ENCODE measurements at regions not wholly inside any gene's neighbourhood (a gene's known extent, or its start where the extent isn't known, plus 50 kb on each side); places are given as distances from the start of the nearest gene placed in this dataset.
A peak's percentile ranks its signal among the peaks of the same experiment; 100 is the strongest.

- Mint-ChIP-seq H3K4me3 (ENCODE audit: unreplicated experiment) (no peak overlapping the region), H3K36me3 (ENCODE audit: insufficient read depth, unreplicated experiment) (no peaks in the 10 kb centered on the region), H3K9me3 (ENCODE audit: unreplicated experiment) (no peaks in the 10 kb centered on the region), H3K27me3 (ENCODE audit: insufficient read depth, unreplicated experiment) (no peaks in the 10 kb centered on the region), H3K27ac (ENCODE audit: low read depth, unreplicated experiment) (no peak overlapping the region), H3K4me1 (ENCODE audit: insufficient read depth, unreplicated experiment) (peaks cover 6% of the 10 kb centered on the region)
- CTCF ChIA-PET, result no interaction called here
- DNase-seq (ENCODE audit: unreplicated experiment), result no peak
- BruUV-seq (replicated peaks), result no TSS peak
- TF ChIP-seq, protein P1, sequence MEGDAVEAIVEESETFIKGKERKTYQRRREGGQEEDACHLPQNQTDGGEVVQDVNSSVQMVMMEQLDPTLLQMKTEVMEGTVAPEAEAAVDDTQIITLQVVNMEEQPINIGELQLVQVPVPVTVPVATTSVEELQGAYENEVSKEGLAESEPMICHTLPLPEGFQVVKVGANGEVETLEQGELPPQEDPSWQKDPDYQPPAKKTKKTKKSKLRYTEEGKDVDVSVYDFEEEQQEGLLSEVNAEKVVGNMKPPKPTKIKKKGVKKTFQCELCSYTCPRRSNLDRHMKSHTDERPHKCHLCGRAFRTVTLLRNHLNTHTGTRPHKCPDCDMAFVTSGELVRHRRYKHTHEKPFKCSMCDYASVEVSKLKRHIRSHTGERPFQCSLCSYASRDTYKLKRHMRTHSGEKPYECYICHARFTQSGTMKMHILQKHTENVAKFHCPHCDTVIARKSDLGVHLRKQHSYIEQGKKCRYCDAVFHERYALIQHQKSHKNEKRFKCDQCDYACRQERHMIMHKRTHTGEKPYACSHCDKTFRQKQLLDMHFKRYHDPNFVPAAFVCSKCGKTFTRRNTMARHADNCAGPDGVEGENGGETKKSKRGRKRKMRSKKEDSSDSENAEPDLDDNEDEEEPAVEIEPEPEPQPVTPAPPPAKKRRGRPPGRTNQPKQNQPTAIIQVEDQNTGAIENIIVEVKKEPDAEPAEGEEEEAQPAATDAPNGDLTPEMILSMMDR (IDR thresholded peaks at IDR 0.05; ENCODE audit: unreplicated experiment), result no peak
- intact Hi-C loops (cut with micrococcal nuclease), result no loop called here
- POLR2A ChIA-PET, result interaction anchor here (0.6 to 1.4 kb wide), 2 partner anchors 15 to 214 kb away, joined by 3 to 4 read pairs; no protein-coding TSS in a partner anchor
Measured at GRCh38 chr13:73293913-73294523, 235.2 kb downstream of the KLF5 start.

DNA sequence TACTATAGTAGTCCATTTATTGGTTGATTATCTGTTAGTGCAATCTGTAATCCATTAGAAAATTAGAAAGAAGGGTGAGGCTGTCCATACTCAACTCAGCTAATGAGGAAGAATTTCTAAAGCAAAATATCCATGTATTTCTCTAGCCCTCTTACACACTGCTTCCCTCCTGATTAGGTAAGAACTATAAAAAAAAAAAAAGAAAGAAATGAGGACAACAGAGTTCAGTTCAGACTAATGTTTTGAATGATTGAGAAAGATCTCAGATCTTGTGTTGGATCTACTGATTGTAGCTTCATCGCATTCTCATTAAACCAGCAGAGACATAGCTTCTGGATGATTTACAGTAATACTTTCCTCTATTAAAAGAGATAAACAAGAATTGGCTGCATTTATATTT is 233.3 kb downstream of the KLF5 start:
- CTCF ChIA-PET, result interaction anchor here (0.7 to 1.4 kb wide), 4 partner anchors 18 to 211 kb away, joined by 3 to 4 read pairs (median 3); no protein-coding TSS in a partner anchor
- POLR2A ChIA-PET, result interaction anchor here (0.6 to 3.2 kb wide), 4 partner anchors 11 to 73 kb away, joined by 3 to 15 read pairs (median 6); no protein-coding TSS in a partner anchor
- no TSS peak for BruUV-seq (replicated peaks)
- Mint-ChIP-seq H3K36me3 (ENCODE audit: insufficient read depth, unreplicated experiment) (no peaks in the 10 kb centered on the region), H3K4me1 (ENCODE audit: insufficient read depth, unreplicated experiment) (peaks cover 9% of the 10 kb centered on the region), H3K4me3 (ENCODE audit: unreplicated experiment) (no peak overlapping the region), H3K9me3 (ENCODE audit: unreplicated experiment) (no peaks in the 10 kb centered on the region), H3K27ac (ENCODE audit: low read depth, unreplicated experiment) (no peak overlapping the region), H3K27me3 (ENCODE audit: insufficient read depth, unreplicated experiment) (no peaks in the 10 kb centered on the region)
- DNase-seq (ENCODE audit: unreplicated experiment), result no peak
- intact Hi-C loops (cut with micrococcal nuclease), result no loop called here
- TF ChIP-seq, protein P1 (IDR thresholded peaks at IDR 0.05; ENCODE audit: unreplicated experiment), result no peak

GRCh38 chr13:73290844-73291243 is 232.0 kb downstream of the KLF5 start:
- ChIA-PET POLR2A (interaction anchor here (0.9 to 5.2 kb wide), 9 partner anchors 13 to 235 kb away, joined by 3 to 36 read pairs (median 9); no protein-coding TSS in a partner anchor), CTCF (interaction anchor here (0.6 to 1.4 kb wide), 3 partner anchors 12 to 125 kb away, joined by 3 read pairs; no protein-coding TSS in a partner anchor)
- intact Hi-C loops (cut with micrococcal nuclease), result no loop called here
- no peak overlapping the region for H3K4me3 Mint-ChIP-seq (ENCODE audit: unreplicated experiment)
- H3K27me3 Mint-ChIP-seq (ENCODE audit: insufficient read depth, unreplicated experiment), result no peaks in the 10 kb centered on the region
- peak; percentile 11 for DNase-seq (ENCODE audit: unreplicated experiment)
- BruUV-seq (replicated peaks), result no TSS peak
- peaks cover 18% of the 10 kb centered on the region for H3K4me1 Mint-ChIP-seq (ENCODE audit: insufficient read depth, unreplicated experiment)
- peaks cover 7% of the 10 kb centered on the region for H3K9me3 Mint-ChIP-seq (ENCODE audit: unreplicated experiment)
- peak overlapping the region; percentile 24 for H3K27ac Mint-ChIP-seq (ENCODE audit: low read depth, unreplicated experiment)
- TF ChIP-seq, protein P1 (IDR thresholded peaks at IDR 0.05; ENCODE audit: unreplicated experiment), result no peak
- H3K36me3 Mint-ChIP-seq (ENCODE audit: insufficient read depth, unreplicated experiment), result peaks cover 6% of the 10 kb centered on the region

DNA sequence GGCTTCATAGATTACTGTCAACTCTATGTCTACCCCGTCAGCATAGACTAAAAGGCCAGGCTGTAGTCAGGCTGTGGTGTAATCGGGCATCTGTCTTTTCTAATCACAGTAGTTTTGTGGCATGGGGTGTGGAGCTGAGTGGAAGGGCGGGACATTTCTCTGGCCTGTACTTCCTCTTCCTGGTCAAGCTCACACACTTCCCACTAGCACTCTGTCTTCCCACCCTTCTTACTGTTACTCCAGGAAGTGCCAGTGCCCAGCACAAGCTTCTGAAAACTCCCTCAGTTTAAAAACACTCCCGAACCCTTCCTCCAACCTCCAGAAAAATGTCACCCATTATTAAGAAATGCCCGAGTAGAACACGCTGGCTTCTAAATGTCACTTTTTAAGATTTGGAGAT is 229.8 kb downstream of the KLF5 start:
- intact Hi-C loops (cut with micrococcal nuclease), result no loop called here
- no peak for DNase-seq (ENCODE audit: unreplicated experiment)
- H3K4me3 Mint-ChIP-seq (ENCODE audit: unreplicated experiment), result no peak overlapping the region
- H3K9me3 Mint-ChIP-seq (ENCODE audit: unreplicated experiment), result peaks cover 8% of the 10 kb centered on the region
- TF ChIP-seq, protein P1 (IDR thresholded peaks at IDR 0.05; ENCODE audit: unreplicated experiment), result no peak
- ChIA-PET CTCF (interaction anchor here (0.6 to 1.6 kb wide), 3 partner anchors 21 to 106 kb away, joined by 3 to 6 read pairs (median 3); no protein-coding TSS in a partner anchor), POLR2A (interaction anchor here (1.0 to 5.2 kb wide), 5 partner anchors 9 to 224 kb away, joined by 3 to 36 read pairs (median 4); no protein-coding TSS in a partner anchor)
- H3K27ac Mint-ChIP-seq (ENCODE audit: low read depth, unreplicated experiment), result peak overlapping the region; percentile 33
- H3K4me1 Mint-ChIP-seq (ENCODE audit: insufficient read depth, unreplicated experiment), result peaks cover 18% of the 10 kb centered on the region
- peaks cover 6% of the 10 kb centered on the region for H3K36me3 Mint-ChIP-seq (ENCODE audit: insufficient read depth, unreplicated experiment)
- no peaks in the 10 kb centered on the region for H3K27me3 Mint-ChIP-seq (ENCODE audit: insufficient read depth, unreplicated experiment)
- BruUV-seq (replicated peaks), result no TSS peak
